GM23338 (cell line): ENCODE measurements at regions not wholly inside any gene's neighbourhood (a gene's known extent, or its start where the extent isn't known, plus 50 kb on each side); places are given as distances from the start of the nearest gene placed in this dataset.

Source experiments
- ATAC-seq: fragments of 200-7000 bp; cut with Tn5 transposase; 3 replicates; pipeline ENCODE4 v1.9.1; 2020
- DNase-seq: peaks from one replicate; pipeline ENCODE4 v3.0.0-alpha.2; 2015; ENCODE audit warnings: low spot score
- H2AFZ ChIP-seq: fragments of 200-600 bp; sonication (generic); 2 replicates; pipeline ENCODE4 v1.8.0; 2016; ENCODE audit warnings: antibody characterized with exemption, mild to moderate bottlenecking, moderate library complexity
- H3F3A ChIP-seq: fragments of 200-600 bp; sonication (generic); replicated peaks from 2 replicates; pipeline ENCODE4 v1.8.0; 2017; ENCODE audit warnings: antibody characterized with exemption, mixed run types, low read depth
- H3K27ac ChIP-seq: fragments of 200-600 bp; sonication (generic); 2 replicates; pipeline ENCODE4 v1.6.1; 2016; ENCODE audit warnings: low read depth
- H3K27me3 ChIP-seq: fragments of 200-600 bp; sonication (generic); 2 replicates; pipeline ENCODE4 v1.8.0; 2016; ENCODE audit warnings: mild to moderate bottlenecking, mixed run types, moderate library complexity; ENCODE audit not compliant: insufficient read depth
- H3K36me3 ChIP-seq: fragments of 200-600 bp; sonication (generic); 2 replicates; pipeline ENCODE4 v1.8.0; 2016; ENCODE audit warnings: mild to moderate bottlenecking; ENCODE audit not compliant: insufficient read depth
- H3K4me1 ChIP-seq: fragments of 200-600 bp; sonication (generic); 2 replicates; pipeline ENCODE4 v1.8.0; 2016; ENCODE audit warnings: mild to moderate bottlenecking, moderate library complexity; ENCODE audit not compliant: insufficient read depth
- H3K4me2 ChIP-seq: fragments of 200-600 bp; sonication (generic); 2 replicates; pipeline ENCODE4 v1.7.1; 2017; ENCODE audit warnings: mixed run types
- H3K4me3 ChIP-seq: fragments of 200-600 bp; sonication (generic); 2 replicates; pipeline ENCODE4 v1.6.1; 2016; ENCODE audit warnings: mixed run types
- H3K79me2 ChIP-seq: fragments of 200-600 bp; sonication (generic); replicated peaks from 2 replicates; pipeline ENCODE4 v1.8.0; 2017; ENCODE audit warnings: mild to moderate bottlenecking; ENCODE audit not compliant: insufficient read depth
- H3K9me2 ChIP-seq: fragments of 200-600 bp; sonication (generic); 2 replicates; pipeline ENCODE4 v1.8.0; 2017; ENCODE audit not compliant: insufficient read depth
- H4K20me1 ChIP-seq: fragments of 200-600 bp; sonication (generic); replicated peaks from 2 replicates; pipeline ENCODE4 v1.8.0; 2017; ENCODE audit warnings: mild to moderate bottlenecking; ENCODE audit not compliant: insufficient read depth
- H3K27ac Mint-ChIP-seq: 2 replicates; pipeline ENCODE4 v1.8.0; 2020; ENCODE audit warnings: inconsistent platforms, mild to moderate bottlenecking, moderate library complexity, mixed read lengths
- H3K27me3 Mint-ChIP-seq: 3 replicates; pipeline ENCODE4 v1.8.0; 2022; ENCODE audit warnings: low read depth, mild to moderate bottlenecking, moderate library complexity, mixed read lengths, inconsistent platforms; ENCODE audit not compliant: insufficient read depth, poor library complexity
- H3K36me3 Mint-ChIP-seq: 3 replicates; pipeline ENCODE4 v1.8.0; 2021; ENCODE audit warnings: low read depth, mild to moderate bottlenecking, inconsistent platforms, moderate library complexity, mixed read lengths
- H3K4me1 Mint-ChIP-seq: 3 replicates; pipeline ENCODE4 v1.8.0; 2020; ENCODE audit warnings: mild to moderate bottlenecking, inconsistent platforms, mixed read lengths
- H3K4me3 Mint-ChIP-seq: 3 replicates; pipeline ENCODE4 v1.8.0; 2021; ENCODE audit warnings: moderate library complexity, mild to moderate bottlenecking, inconsistent platforms, mixed read lengths
- H3K9me3 Mint-ChIP-seq: 3 replicates; pipeline ENCODE4 v1.8.0; 2020; ENCODE audit warnings: moderate library complexity, mild to moderate bottlenecking, inconsistent platforms, mixed read lengths
- CREB1 ChIP-seq: fragments of 250-450 bp; sonication (Bioruptor Pico); IDR thresholded peaks from 2 replicates; pipeline ENCODE4 v1.5.0; 2020; ENCODE audit warnings: low read depth, mild to moderate bottlenecking, moderate library complexity
- CTCF ChIP-seq, 2 experiments: fragments of 200-600 bp in 1 of 2; sonication (generic) in 1 of 2; conservative IDR thresholded peaks; 2 replicates each; pipeline versions ENCODE4 v1.5.1 to v1.6.1; 2016 to 2017; ENCODE audit warnings: antibody characterized with exemption in 2 of 2, low read depth in 2 of 2, mild to moderate bottlenecking in 2 of 2, moderate library complexity in 1 of 2
- ETS1 ChIP-seq: IDR thresholded peaks from 2 replicates; pipeline ENCODE4 v1.6.1; 2016; ENCODE audit warnings: antibody characterized with exemption
- EZH2 ChIP-seq: fragments of 200-600 bp; sonication (generic); IDR thresholded peaks from one replicate; pipeline ENCODE4 v1.8.0; 2017; ENCODE audit warnings: antibody characterized with exemption, mild to moderate bottlenecking, low read depth; ENCODE audit not compliant: unreplicated experiment
- EZH2phosphoT487 ChIP-seq: fragments of 200-600 bp; sonication (generic); IDR thresholded peaks from one replicate; pipeline ENCODE4 v1.8.1; 2018; ENCODE audit warnings: antibody characterized with exemption; ENCODE audit not compliant: unreplicated experiment
- JUNB ChIP-seq: IDR thresholded peaks from one replicate; pipeline ENCODE4 v1.6.1; 2016; ENCODE audit warnings: antibody characterized with exemption; ENCODE audit not compliant: unreplicated experiment
- NANOG ChIP-seq: IDR thresholded peaks from 2 replicates; pipeline ENCODE4 v1.6.1; 2016; ENCODE audit warnings: antibody characterized with exemption, borderline replicate concordance
- POLR2AphosphoS5 ChIP-seq: IDR thresholded peaks from 2 replicates; pipeline ENCODE4 v1.6.1; 2016; ENCODE audit warnings: antibody characterized with exemption, low read depth
- REST ChIP-seq: IDR thresholded peaks from one replicate; pipeline ENCODE4 v1.6.1; 2018; ENCODE audit warnings: antibody characterized with exemption; ENCODE audit not compliant: unreplicated experiment
- STAT1 ChIP-seq: IDR thresholded peaks from one replicate; pipeline ENCODE4 v1.6.1; 2016; ENCODE audit warnings: antibody characterized with exemption; ENCODE audit not compliant: unreplicated experiment
- ZNF114 ChIP-seq: fragments of 250-450 bp; sonication (Bioruptor Pico); IDR thresholded peaks from 2 replicates; pipeline ENCODE4 v1.5.0; 2020; ENCODE audit warnings: mild to moderate bottlenecking, moderate library complexity
- ZNF331 ChIP-seq: fragments of 250-450 bp; sonication (Bioruptor Pico); IDR thresholded peaks from 2 replicates; pipeline ENCODE4 v1.5.0; 2020; ENCODE audit warnings: low read depth, mild to moderate bottlenecking, moderate library complexity
- ZNF462 ChIP-seq: fragments of 250-450 bp; sonication (Bioruptor Pico); IDR thresholded peaks from 2 replicates; pipeline ENCODE4 v1.5.0; 2020; ENCODE audit warnings: mild to moderate bottlenecking, moderate library complexity

- 0 out of 2 replicates have a peak, but pooled peaks cover 5% of the 10 kb centered on the region for H3K9me2 ChIP-seq
- no peaks in the 10 kb centered on the region for H3F3A ChIP-seq
- no peak overlapping the region for H2AFZ ChIP-seq
- H3K36me3 Mint-ChIP-seq, result no peaks in the 10 kb centered on the region
- no peaks in the 10 kb centered on the region for H3K36me3 ChIP-seq
- H3K27me3 Mint-ChIP-seq, result no peaks in the 10 kb centered on the region
- H4K20me1 ChIP-seq, result no peaks in the 10 kb centered on the region
- no peak overlapping the region for H3K27ac Mint-ChIP-seq
- no peaks in the 10 kb centered on the region for H3K4me1 ChIP-seq
- no peak overlapping the region for H3K4me3 ChIP-seq
- DNase-seq (no peak), ATAC-seq (no peak)
- no peaks in the 10 kb centered on the region; the same call in 2 of the 3 replicates for H3K9me3 Mint-ChIP-seq
- peaks cover 4% of the 10 kb centered on the region; the same call in 2 of the 3 replicates for H3K4me1 Mint-ChIP-seq
- H3K4me3 Mint-ChIP-seq, result no peak overlapping the region
- H3K27me3 ChIP-seq, result no peaks in the 10 kb centered on the region
- TF ChIP-seq CREB1 (CRISPR knock-in tag) (no peak), NANOG (no peak), REST (no peak), POLR2AphosphoS5 (no peak), ETS1 (no peak), JUNB (no peak), STAT1 (no peak), CTCF (conservative IDR thresholded peaks at IDR 0.05; ENCODE audit: low read depth in 2 of 2) (no peak), EZH2phosphoT487 (no peak), EZH2 (no peak), ZNF114 (CRISPR knock-in tag) (no peak), ZNF331 (no peak), ZNF462 (CRISPR knock-in tag) (no peak)
- no peak overlapping the region for H3K27ac ChIP-seq
- no peaks in the 10 kb centered on the region for H3K79me2 ChIP-seq
- H3K4me2 ChIP-seq, result no peak overlapping the region
Measured at GRCh38 chr2:181772334-181772733, 92.0 kb upstream of the NEUROD1 start.
